SK-N-SH treated with all-trans-retinoic acid at 6 μM for 48 hours (cell line): ENCODE measurements at regions not wholly inside any gene's neighbourhood (a gene's known extent, or its start where the extent isn't known, plus 50 kb on each side); places are given as distances from the start of the nearest gene placed in this dataset.

Source experiments
- ATAC-seq: fragments of 200-7000 bp; cut with Tn5 transposase; 3 replicates; pipeline ENCODE4 v1.9.1; 2020; ENCODE audit warnings: mild to moderate bottlenecking, moderate library complexity
- ARNTL ChIP-seq: fragments of 450-650 bp; formaldehyde crosslinking; IDR thresholded peaks from 2 replicates; pipeline ENCODE4 v1.5.0; 2020; ENCODE audit warnings: low read depth, mild to moderate bottlenecking, moderate library complexity, borderline replicate concordance
- BACH2 ChIP-seq: fragments of 250-450 bp; sonication (Bioruptor Pico); IDR thresholded peaks from 2 replicates; pipeline ENCODE4 v1.9.0; 2021; ENCODE audit warnings: mild to moderate bottlenecking, borderline replicate concordance
- CREB5 ChIP-seq: fragments of 250-450 bp; sonication (Bioruptor Pico); IDR thresholded peaks from 2 replicates; pipeline ENCODE4 v1.5.1; 2020; ENCODE audit warnings: low read depth, mild to moderate bottlenecking, moderate library complexity
- CSDC2 ChIP-seq: fragments of 250-450 bp; sonication (Bioruptor Pico); IDR thresholded peaks from 2 replicates; pipeline ENCODE4 v1.5.0; 2020; ENCODE audit warnings: mild to moderate bottlenecking, moderate library complexity
- CSRNP3 ChIP-seq: fragments of 250-450 bp; sonication (Bioruptor Pico); IDR thresholded peaks from 2 replicates; pipeline ENCODE4 v1.5.1; 2021; ENCODE audit warnings: mild to moderate bottlenecking, moderate library complexity
- ESRRG ChIP-seq: fragments of 250-450 bp; sonication (Bioruptor Pico); IDR thresholded peaks from 2 replicates; pipeline ENCODE4 v1.6.1; 2021; ENCODE audit warnings: mild to moderate bottlenecking
- GLIS3 ChIP-seq: fragments of 250-450 bp; sonication (Bioruptor Pico); IDR thresholded peaks from 2 replicates; pipeline ENCODE4 v1.5.0; 2020; ENCODE audit warnings: mild to moderate bottlenecking, moderate library complexity
- ISL1 ChIP-seq: fragments of 250-450 bp; sonication (Bioruptor Pico); IDR thresholded peaks from 2 replicates; pipeline ENCODE4 v2.1.2; 2022; ENCODE audit warnings: mild to moderate bottlenecking, moderate library complexity
- OSR1 ChIP-seq: fragments of 250-450 bp; sonication (Bioruptor Pico); IDR thresholded peaks from 2 replicates; pipeline ENCODE4 v1.8.0; 2022; ENCODE audit warnings: moderate library complexity, mild to moderate bottlenecking, inconsistent platforms
- PATZ1 ChIP-seq: fragments of 250-450 bp; sonication (Bioruptor Pico); IDR thresholded peaks from 2 replicates; pipeline ENCODE4 v1.8.0; 2020; ENCODE audit warnings: mild to moderate bottlenecking, moderate library complexity, borderline replicate concordance
- POU6F1 ChIP-seq: fragments of 250-450 bp; sonication (Bioruptor Pico); IDR thresholded peaks from 2 replicates; pipeline ENCODE4 v1.8.0; 2021; ENCODE audit warnings: low read depth, mild to moderate bottlenecking, moderate library complexity, borderline replicate concordance
- PPARA ChIP-seq: fragments of 250-450 bp; sonication (Bioruptor Pico); IDR thresholded peaks from 2 replicates; pipeline ENCODE4 v1.5.0; 2020; ENCODE audit warnings: mild to moderate bottlenecking, borderline replicate concordance
- SNAI2 ChIP-seq: fragments of 250-450 bp; sonication (Bioruptor Pico); IDR thresholded peaks from 2 replicates; pipeline ENCODE4 v1.5.0; 2020; ENCODE audit warnings: mild to moderate bottlenecking, moderate library complexity
- TCF4 ChIP-seq: fragments of 250-450 bp; sonication (Bioruptor Pico); IDR thresholded peaks from 2 replicates; pipeline ENCODE4 v1.8.0; 2021; ENCODE audit warnings: mild to moderate bottlenecking, moderate library complexity, borderline replicate concordance
- TSHZ2 ChIP-seq: fragments of 250-450 bp; sonication (Bioruptor Pico); IDR thresholded peaks from 2 replicates; pipeline ENCODE4 v1.5.0; 2020; ENCODE audit warnings: mild to moderate bottlenecking, moderate library complexity
- ZC3H10 ChIP-seq: fragments of 250-450 bp; sonication (Bioruptor Pico); IDR thresholded peaks from 2 replicates; pipeline ENCODE4 v1.5.1; 2021; ENCODE audit warnings: mild to moderate bottlenecking, moderate library complexity
- ZFP30 ChIP-seq: fragments of 450-650 bp; formaldehyde crosslinking; IDR thresholded peaks from 2 replicates; pipeline ENCODE4 v1.5.0; 2022; ENCODE audit warnings: mild to moderate bottlenecking, moderate library complexity
- ZNF565 ChIP-seq: fragments of 450-650 bp; formaldehyde crosslinking; conservative IDR thresholded peaks from 2 replicates; pipeline ENCODE4 v1.5.0; 2020; ENCODE audit warnings: low read depth, mild to moderate bottlenecking, moderate library complexity
- ZNF70 ChIP-seq: fragments of 450-650 bp; formaldehyde crosslinking; IDR thresholded peaks from 2 replicates; pipeline ENCODE4 v1.5.0; 2020; ENCODE audit warnings: mild to moderate bottlenecking, moderate library complexity
- ZNF8 ChIP-seq: fragments of 450-650 bp; formaldehyde crosslinking; IDR thresholded peaks from 2 replicates; pipeline ENCODE4 v1.5.0; 2020; ENCODE audit warnings: mild to moderate bottlenecking, moderate library complexity

- TF ChIP-seq POU6F1 (CRISPR knock-in tag) (no peak), OSR1 (no peak)
These were observed 56.1 kb downstream of the IRX2 start (continued) for GRCh38 chr5:2695200-2695891.

- TF ChIP-seq ZFP30 (CRISPR knock-in tag) (no peak), CSRNP3 (no peak), CSDC2 (CRISPR knock-in tag) (no peak), ARNTL (CRISPR knock-in tag) (no peak), TCF4 (no peak), ESRRG (CRISPR knock-in tag) (no peak), OSR1 (no peak), POU6F1 (CRISPR knock-in tag) (no peak), GLIS3 (CRISPR knock-in tag) (no peak), BACH2 (CRISPR knock-in tag) (no peak), TSHZ2 (CRISPR knock-in tag) (no peak), ZNF565 (CRISPR knock-in tag) (no peak), PPARA (CRISPR knock-in tag) (no peak), ZNF70 (no peak), SNAI2 (no peak), ZNF8 (CRISPR knock-in tag) (no peak)
- no peak for ATAC-seq
These were observed 59.9 kb downstream of the IRX2 start for GRCh38 chr5:2691530-2691929.

GRCh38 chr5:2690293-2690692 is 61.2 kb downstream of the IRX2 start:
- TF ChIP-seq ISL1 (CRISPR knock-in tag): no peak
- TF ChIP-seq OSR1: no peak
- ATAC-seq: no peak

GRCh38 chr5:2688586-2688985 is 62.9 kb downstream of the IRX2 start:
- TF ChIP-seq ZNF8 (CRISPR knock-in tag) (no peak), ARNTL (CRISPR knock-in tag) (no peak), POU6F1 (CRISPR knock-in tag) (no peak)
- ATAC-seq: no peak

GRCh38 chr5:2687746-2688145 is 63.7 kb downstream of the IRX2 start:
- no peak for ATAC-seq
- no peak for TF ChIP-seq CREB5 (CRISPR knock-in tag)
- TF ChIP-seq ZNF70: no peak
- TF ChIP-seq PATZ1 (CRISPR knock-in tag): no peak
- TF ChIP-seq ZFP30 (CRISPR knock-in tag): no peak
- no peak for TF ChIP-seq ZC3H10 (CRISPR knock-in tag)
